Naive thymus-derived CD8-positive, alpha-beta T cell (primary cell): ENCODE measurements at regions not wholly inside any gene's neighbourhood (a gene's known extent, or its start where the extent isn't known, plus 50 kb on each side); places are given as distances from the start of the nearest gene placed in this dataset.

ENCODE experiments used
- ATAC-seq, 2 donors: fragments of 150-1000 bp; cut with Tn5 transposase in 1 of 2; sonication (Bioruptor Pico), chemical (Tn5 transposase) in 1 of 2; 1 replicate in 1 of 2; 2 replicates in 1 of 2; pipeline ENCODE4 v1.10.0; 2021; ENCODE audit warnings: mild to moderate bottlenecking in 2 of 2, moderate library complexity in 2 of 2
- POLR2A ChIA-PET: fragments of 350-600 bp; sonication (Branson Sonifier 250); formaldehyde crosslinking; loops from one replicate; lab custom pipeline; 2021; ENCODE audit warnings: antibody characterized with exemption; lab: Charles Lee
- DNase-seq, 10 donors: peaks; one replicate each; pipeline versions ENCODE4 v3.0.0 to v3.0.0-alpha.2; 2020 to 2022
- H3K27ac Mint-ChIP-seq, 10 donors: one replicate each; pipeline ENCODE4 v1.8.0; 2020 to 2022; ENCODE audit warnings: mild to moderate bottlenecking in 10 of 10, mixed read lengths in 10 of 10, moderate library complexity in 4 of 10, inconsistent platforms in 1 of 10
- H3K27me3 Mint-ChIP-seq, 5 donors: one replicate each; pipeline ENCODE4 v1.8.0; 2021 to 2022; ENCODE audit warnings: mixed read lengths in 5 of 5
- H3K36me3 Mint-ChIP-seq, 3 donors: one replicate each; pipeline ENCODE4 v1.8.0; 2020 to 2022; ENCODE audit warnings: mixed read lengths in 3 of 3, mild to moderate bottlenecking in 2 of 3, inconsistent platforms in 1 of 3
- H3K4me1 Mint-ChIP-seq, 4 donors: one replicate each; pipeline ENCODE4 v1.8.0; 2021 to 2022; ENCODE audit warnings: mixed read lengths in 4 of 4
- H3K4me3 Mint-ChIP-seq, 10 donors: one replicate each; pipeline ENCODE4 v1.8.0; 2020 to 2022; ENCODE audit warnings: mild to moderate bottlenecking in 10 of 10, mixed read lengths in 10 of 10, moderate library complexity in 6 of 10, inconsistent platforms in 1 of 10
- H3K9me3 Mint-ChIP-seq, 9 donors: one replicate each; pipeline ENCODE4 v1.8.0; 2020 to 2022; ENCODE audit warnings: mixed read lengths in 9 of 9, mild to moderate bottlenecking in 3 of 9, inconsistent platforms in 1 of 9, moderate library complexity in 1 of 9

DNA sequence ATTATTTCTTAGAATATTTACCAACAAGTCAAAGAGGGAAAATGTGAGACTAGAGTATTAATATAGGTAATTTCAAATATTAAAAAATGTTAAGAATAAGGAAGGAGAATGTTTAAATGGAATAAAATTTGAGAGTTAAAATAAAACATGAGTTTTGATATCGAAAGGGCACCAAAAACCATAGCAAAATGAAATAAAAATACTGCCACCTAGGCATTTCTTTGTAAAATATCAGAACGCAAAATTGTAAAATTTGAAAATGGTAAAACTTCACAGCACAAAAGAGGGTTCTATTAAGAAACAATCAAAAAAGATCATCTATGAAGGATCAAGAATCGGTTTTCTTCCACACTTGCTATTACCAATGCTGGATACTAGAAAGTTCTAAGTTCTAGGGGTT lies 418.3 kb downstream of the TAF11L14 start:
- H3K36me3 Mint-ChIP-seq = no peaks in the 10 kb centered on the region
- no peaks in the 10 kb centered on the region for H3K27me3 Mint-ChIP-seq
- DNase-seq (no peak), ATAC-seq (no peak)
- no peak overlapping the region for H3K27ac Mint-ChIP-seq
- H3K4me3 Mint-ChIP-seq = no peak overlapping the region
- H3K9me3 Mint-ChIP-seq = peaks cover 2 to 15% (median 8%) of the 10 kb centered on the region in 9 donors
- no peaks in the 10 kb centered on the region for H3K4me1 Mint-ChIP-seq
- POLR2A ChIA-PET = no interaction called here

DNA sequence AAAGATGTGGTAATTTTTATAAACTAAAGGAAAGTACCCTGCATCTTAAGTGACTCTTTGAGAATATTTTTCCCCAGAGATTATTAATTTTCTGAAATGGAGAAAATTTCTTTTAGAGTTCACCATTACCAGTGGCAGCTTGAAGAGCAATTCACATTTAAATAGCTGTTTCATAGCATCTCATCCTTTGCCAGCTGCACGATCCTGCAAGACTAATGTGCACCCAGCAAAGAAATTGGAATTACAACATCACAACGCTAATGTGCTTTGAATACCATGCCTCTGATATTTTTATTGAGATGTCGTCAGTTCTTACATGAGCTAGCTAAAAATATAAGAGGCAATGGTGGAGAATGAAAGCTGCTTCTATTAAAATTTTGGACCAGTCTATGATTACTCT lies 423.5 kb downstream of the TAF11L14 start:
- no peak for ATAC-seq
- POLR2A ChIA-PET = no interaction called here
- no peaks in the 10 kb centered on the region for H3K4me1 Mint-ChIP-seq
- H3K9me3 Mint-ChIP-seq = peaks cover 0 to 18% (median 6%) of the 10 kb centered on the region in 9 donors
- no peaks in the 10 kb centered on the region for H3K27me3 Mint-ChIP-seq
- H3K4me3 Mint-ChIP-seq = no peak overlapping the region
- DNase-seq = no peak
- no peak overlapping the region for H3K27ac Mint-ChIP-seq
- no peaks in the 10 kb centered on the region for H3K36me3 Mint-ChIP-seq

DNA sequence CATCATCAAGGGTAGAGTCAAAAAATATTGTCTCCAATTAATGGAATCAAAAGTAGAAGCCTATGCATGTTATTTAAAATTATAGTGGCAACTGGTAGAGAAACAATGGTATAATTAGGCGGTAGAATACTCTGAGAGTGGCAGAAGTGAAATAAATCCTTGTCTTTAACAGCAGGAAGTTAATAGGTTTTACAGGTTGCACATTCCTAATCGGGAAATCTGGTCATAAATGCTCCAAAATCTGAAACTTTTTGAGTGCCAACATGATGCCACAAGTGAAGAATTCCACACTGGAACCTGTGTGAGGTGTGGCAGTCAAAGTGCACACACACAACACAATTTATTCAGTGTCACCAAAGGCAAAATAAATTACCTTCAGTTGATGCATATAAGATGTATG lies 433.4 kb downstream of the TAF11L14 start:
- Mint-ChIP-seq H3K9me3 (peaks cover 0 to 11% (median 5%) of the 10 kb centered on the region in 9 donors), H3K36me3 (no peaks in the 10 kb centered on the region), H3K4me3 (no peak overlapping the region), H3K4me1 (no peaks in the 10 kb centered on the region), H3K27me3 (no peaks in the 10 kb centered on the region), H3K27ac (no peak overlapping the region)
- POLR2A ChIA-PET = no interaction called here
- ATAC-seq = no peak
- no peak for DNase-seq

DNA sequence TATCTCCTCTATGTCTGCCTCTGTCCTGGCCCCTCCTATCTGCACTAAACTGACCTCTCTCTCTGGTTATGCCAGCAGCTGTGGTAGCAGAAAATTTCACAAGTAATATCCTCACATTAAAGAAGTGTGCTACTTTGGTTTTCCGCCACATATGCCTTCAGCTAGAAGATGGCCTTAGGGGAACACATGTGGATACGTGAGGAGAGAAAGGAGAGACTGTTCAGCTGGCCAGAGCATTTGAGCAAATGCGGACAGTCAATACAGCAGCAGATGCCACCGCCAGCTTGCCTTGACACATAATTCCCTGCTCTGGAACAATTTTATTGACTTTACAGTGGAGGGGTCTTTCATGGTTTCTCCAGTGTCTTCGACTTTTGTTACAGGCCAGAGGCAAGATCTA lies 434.6 kb downstream of the TAF11L14 start:
- Mint-ChIP-seq H3K27me3 (no peaks in the 10 kb centered on the region), H3K36me3 (no peaks in the 10 kb centered on the region), H3K4me3 (no peak overlapping the region), H3K9me3 (peaks cover 0 to 10% (median 6%) of the 10 kb centered on the region in 9 donors), H3K27ac (no peak overlapping the region), H3K4me1 (no peaks in the 10 kb centered on the region)
- ATAC-seq = no peak
- no peak for DNase-seq
- POLR2A ChIA-PET = no interaction called here

DNA sequence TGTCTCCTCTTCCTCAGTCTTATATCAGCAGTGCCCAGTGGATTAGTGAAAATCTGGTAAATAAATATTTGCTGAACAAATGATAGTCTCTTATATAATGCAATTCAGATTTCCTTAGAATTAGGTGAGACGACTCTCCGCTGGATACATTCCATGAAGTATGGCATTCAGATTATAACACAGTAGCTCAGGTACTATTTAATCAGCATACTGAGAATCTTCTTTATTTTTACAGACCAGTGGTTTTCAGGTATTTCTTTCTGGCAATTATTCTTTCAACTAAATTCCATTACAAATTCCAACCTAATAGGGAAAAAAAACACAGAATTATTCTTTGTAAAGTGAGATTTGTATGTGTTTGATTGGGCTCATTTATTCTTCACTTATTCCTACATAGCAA lies 435.5 kb downstream of the TAF11L14 start:
- no peak for DNase-seq
- Mint-ChIP-seq H3K4me1 (no peaks in the 10 kb centered on the region), H3K27ac (no peak overlapping the region), H3K27me3 (no peaks in the 10 kb centered on the region), H3K36me3 (no peaks in the 10 kb centered on the region), H3K4me3 (no peak overlapping the region), H3K9me3 (peaks cover 0 to 10% (median 6%) of the 10 kb centered on the region in 9 donors)
- POLR2A ChIA-PET = no interaction called here
- no peak for ATAC-seq

DNA sequence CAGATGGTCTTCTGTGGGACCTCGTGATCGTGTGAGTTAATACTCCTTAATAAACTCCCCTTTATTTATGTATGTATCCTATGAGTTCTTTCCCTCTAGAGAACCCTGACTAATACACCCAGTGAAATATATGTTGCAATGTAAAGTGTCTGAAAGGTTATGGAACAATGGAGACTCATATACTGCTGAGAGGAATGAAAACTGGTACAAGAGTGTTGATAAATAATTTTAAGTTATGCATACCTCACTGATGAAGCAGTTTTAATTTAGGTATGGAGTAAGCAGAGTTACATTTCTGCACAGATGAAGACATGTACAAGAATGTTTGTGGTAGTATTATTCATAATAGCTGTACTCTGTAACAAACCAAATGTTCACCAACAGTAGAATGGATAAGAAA lies 438.3 kb downstream of the TAF11L14 start:
- DNase-seq = no peak
- Mint-ChIP-seq H3K27ac (no peak overlapping the region), H3K36me3 (no peaks in the 10 kb centered on the region), H3K27me3 (no peaks in the 10 kb centered on the region), H3K4me3 (no peak overlapping the region), H3K9me3 (peaks cover 0 to 17% (median 10%) of the 10 kb centered on the region in 9 donors), H3K4me1 (no peaks in the 10 kb centered on the region)
- POLR2A ChIA-PET = no interaction called here
- ATAC-seq = no peak

DNA sequence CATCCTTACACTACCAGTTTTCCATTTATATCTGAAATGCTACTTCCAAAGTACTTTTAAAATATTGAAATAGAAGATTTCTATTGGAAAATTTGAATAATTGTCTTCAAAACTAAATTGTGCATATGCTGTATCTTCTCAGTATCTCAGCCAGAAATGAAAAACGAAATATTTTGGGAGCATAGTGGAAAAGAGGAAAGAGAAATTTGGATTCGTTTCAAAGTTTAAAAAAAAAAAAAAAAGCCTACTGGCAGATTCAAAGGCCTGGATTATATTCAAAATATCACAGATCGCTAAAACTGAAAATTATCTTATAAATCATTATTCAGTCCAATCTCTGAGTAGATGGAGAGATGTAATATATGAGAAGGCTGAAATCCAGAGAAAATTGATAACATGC lies 440.7 kb downstream of the TAF11L14 start:
- DNase-seq (no peak), ATAC-seq (no peak)
- Mint-ChIP-seq H3K4me3 (no peak overlapping the region), H3K27me3 (no peaks in the 10 kb centered on the region), H3K9me3 (peaks cover 2 to 17% (median 9%) of the 10 kb centered on the region in 9 donors), H3K27ac (no peak overlapping the region), H3K36me3 (no peaks in the 10 kb centered on the region), H3K4me1 (no peaks in the 10 kb centered on the region)
- POLR2A ChIA-PET = no interaction called here

DNA sequence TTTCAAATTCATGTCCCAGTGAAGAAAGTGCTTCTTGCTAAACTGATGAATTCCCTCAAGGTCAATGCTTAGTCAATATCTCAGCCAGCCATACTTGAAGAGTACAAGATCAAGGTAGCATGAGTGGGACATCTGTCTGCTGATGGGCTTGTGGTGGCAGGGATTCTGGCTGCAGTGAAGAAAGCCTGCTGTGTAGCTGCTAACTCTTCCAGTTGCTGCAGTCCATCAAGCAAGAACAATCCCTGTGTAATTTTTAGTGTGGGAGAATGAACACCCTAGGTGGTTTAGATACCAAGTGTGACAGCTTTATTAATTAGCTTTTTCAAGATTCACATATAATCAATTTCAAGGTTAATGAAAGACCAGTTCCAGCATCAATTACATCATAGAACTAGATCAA lies 443.9 kb downstream of the TAF11L14 start:
- H3K9me3 Mint-ChIP-seq = peaks cover 0 to 17% (median 7%) of the 10 kb centered on the region in 9 donors
- H3K4me3 Mint-ChIP-seq = no peak overlapping the region
- H3K27me3 Mint-ChIP-seq = no peaks in the 10 kb centered on the region
- no peak overlapping the region for H3K27ac Mint-ChIP-seq
- DNase-seq = no peak
- no peak for ATAC-seq
- H3K4me1 Mint-ChIP-seq = no peaks in the 10 kb centered on the region
- POLR2A ChIA-PET = no interaction called here
- H3K36me3 Mint-ChIP-seq = no peaks in the 10 kb centered on the region

DNA sequence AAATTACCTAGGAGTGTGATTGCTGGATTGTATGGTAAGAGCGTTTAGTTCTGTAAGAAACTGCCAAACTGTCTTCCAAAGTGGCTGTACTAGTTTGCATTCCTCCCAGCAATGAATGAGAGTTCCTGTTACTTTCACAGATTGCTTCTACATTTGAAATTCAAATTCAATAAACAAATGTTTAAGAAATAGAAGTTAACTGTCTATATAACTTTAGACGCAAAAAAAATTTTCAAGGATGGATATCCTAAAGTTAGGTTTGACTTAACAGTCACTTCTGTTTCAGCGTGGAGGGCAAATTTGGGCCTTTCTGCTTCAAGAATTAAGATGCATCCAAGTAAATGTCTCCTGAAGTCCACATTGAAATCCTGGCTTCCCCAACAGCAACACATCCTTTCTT lies 445.6 kb downstream of the TAF11L14 start:
- Mint-ChIP-seq H3K4me3 (no peak overlapping the region), H3K27ac (no peak overlapping the region), H3K4me1 (no peaks in the 10 kb centered on the region), H3K36me3 (no peaks in the 10 kb centered on the region), H3K9me3 (peaks cover 2 to 27% (median 8%) of the 10 kb centered on the region in 9 donors), H3K27me3 (no peaks in the 10 kb centered on the region)
- ATAC-seq (no peak), DNase-seq (no peak)
- POLR2A ChIA-PET = no interaction called here

DNA sequence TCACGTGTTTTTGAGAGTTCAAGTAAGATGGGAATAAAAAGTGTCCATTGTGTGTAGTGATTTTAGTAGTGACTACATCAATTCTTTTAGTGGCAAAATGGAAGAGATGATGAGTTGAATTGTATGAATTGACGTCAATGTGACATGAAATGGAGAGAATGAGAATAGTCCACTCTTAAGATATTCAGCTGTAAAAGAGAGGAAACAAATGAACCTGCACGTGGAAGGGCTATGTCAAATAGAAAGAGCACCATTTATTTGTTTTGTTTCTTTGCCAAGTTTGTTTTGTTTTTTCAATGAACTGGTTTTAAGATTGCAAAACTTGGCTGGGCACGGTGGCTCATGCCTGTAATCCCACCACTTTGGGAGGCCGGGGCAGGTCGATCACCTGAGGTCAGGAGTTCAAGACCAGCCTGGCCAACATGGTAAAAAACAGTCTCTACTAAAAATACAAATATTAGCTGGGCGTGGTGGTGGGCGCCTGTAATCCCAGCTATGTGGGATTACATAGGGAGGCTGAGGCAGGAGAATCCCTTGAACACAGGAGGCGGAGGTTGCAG lies 453.8 kb downstream of the TAF11L14 start:
- POLR2A ChIA-PET = no interaction called here
- no peak for ATAC-seq
- DNase-seq = no peak
- Mint-ChIP-seq H3K9me3 (peaks cover 4 to 37% (median 8%) of the 10 kb centered on the region in 9 donors), H3K36me3 (no peaks in the 10 kb centered on the region), H3K27ac (no peak overlapping the region), H3K4me3 (no peak overlapping the region), H3K27me3 (no peaks in the 10 kb centered on the region), H3K4me1 (no peaks in the 10 kb centered on the region)

DNA sequence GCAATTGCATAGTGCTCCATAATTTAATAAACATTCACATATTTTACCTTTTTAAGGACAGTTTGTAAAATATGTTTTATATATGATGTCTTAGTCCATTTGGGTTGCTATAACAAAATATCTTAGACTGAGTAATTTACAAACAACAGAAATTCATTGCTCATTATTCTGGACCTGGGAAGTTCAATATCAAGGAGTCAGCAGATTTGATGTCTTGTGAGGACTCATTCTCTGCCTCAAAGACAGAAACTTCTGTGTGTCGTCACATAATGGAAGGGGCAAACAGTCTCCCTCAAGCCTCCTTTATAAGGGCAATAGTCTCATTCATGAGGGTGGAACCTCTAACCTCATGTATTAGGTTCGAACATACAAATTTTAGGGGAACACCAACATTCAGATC lies 455.9 kb downstream of the TAF11L14 start:
- no peak overlapping the region for H3K4me3 Mint-ChIP-seq
- POLR2A ChIA-PET = no interaction called here
- no peaks in the 10 kb centered on the region for H3K4me1 Mint-ChIP-seq
- no peak for ATAC-seq
- H3K36me3 Mint-ChIP-seq = no peaks in the 10 kb centered on the region
- H3K9me3 Mint-ChIP-seq = peaks cover 4 to 28% (median 14%) of the 10 kb centered on the region in 9 donors
- H3K27ac Mint-ChIP-seq = no peak overlapping the region
- no peaks in the 10 kb centered on the region for H3K27me3 Mint-ChIP-seq
- no peak for DNase-seq

DNA sequence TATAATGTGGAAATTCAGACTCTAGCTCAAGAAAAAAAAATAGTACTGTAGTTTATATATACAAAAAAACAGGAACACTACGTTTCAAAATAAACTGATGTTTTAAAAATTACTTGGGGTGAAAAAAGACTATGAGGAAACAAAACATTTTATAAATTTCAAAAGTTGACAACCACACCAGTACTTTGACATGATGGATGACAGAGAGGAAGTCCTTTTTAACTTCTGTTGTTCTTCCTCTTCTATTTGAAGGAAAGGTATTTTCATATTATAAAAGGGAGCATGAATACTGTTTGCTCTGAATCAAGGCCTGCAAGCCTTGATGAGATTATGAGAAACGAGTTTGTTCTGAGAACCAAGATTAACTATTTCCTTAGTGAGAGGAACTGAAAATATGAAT lies 456.9 kb downstream of the TAF11L14 start:
- H3K4me1 Mint-ChIP-seq = no peaks in the 10 kb centered on the region

DNA sequence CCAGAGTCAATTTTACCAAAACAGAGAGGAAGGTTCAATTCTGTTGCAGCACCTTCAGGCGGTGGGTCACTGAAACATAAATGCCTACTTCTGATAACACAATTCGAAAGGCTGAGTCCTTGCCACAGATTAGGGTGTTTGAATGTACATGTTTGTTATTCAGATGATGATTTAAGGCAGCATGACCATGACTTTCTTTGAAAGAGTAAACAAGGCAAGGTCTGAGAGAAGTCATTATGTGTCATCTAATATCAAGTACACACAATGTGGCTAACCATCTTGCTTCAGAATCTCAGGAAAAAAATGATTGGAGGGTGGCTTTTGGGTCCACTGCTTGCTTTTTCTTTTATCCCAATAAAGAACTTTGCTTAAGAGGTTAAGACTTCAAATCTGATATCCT lies 457.5 kb downstream of the TAF11L14 start:
- Mint-ChIP-seq H3K36me3 (no peaks in the 10 kb centered on the region), H3K4me3 (no peak overlapping the region), H3K27ac (no peak overlapping the region), H3K4me1 (no peaks in the 10 kb centered on the region), H3K9me3 (peaks cover 4 to 26% (median 10%) of the 10 kb centered on the region in 9 donors), H3K27me3 (no peaks in the 10 kb centered on the region)
- ATAC-seq = no peak
- POLR2A ChIA-PET = no interaction called here
- DNase-seq = no peak

More for the DNA sequence above, 456.9 kb downstream of the TAF11L14 start:
- ATAC-seq = no peak
- no peak for DNase-seq
- H3K9me3 Mint-ChIP-seq = peaks cover 4 to 28% (median 11%) of the 10 kb centered on the region in 9 donors
- no peak overlapping the region for H3K4me3 Mint-ChIP-seq
- no peak overlapping the region for H3K27ac Mint-ChIP-seq
- POLR2A ChIA-PET = no interaction called here
- H3K36me3 Mint-ChIP-seq = no peaks in the 10 kb centered on the region
- H3K27me3 Mint-ChIP-seq = no peaks in the 10 kb centered on the region

DNA sequence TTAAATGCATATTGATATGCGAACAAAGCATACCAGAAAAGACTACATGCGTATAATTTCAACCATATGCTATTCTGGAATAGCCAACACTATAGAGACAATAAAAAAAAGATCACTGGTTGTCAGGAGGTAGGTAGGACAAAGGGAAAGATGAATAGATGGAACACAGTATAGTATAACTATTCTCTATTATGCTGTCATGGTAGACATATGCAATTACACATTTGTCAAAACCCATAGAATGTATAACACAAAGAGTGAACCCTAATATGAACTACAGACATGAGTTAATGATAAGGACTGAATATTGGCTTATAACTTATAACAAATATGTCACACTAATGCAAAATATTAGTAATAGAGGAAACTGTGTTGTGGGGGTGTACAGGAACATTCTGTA lies 460.8 kb downstream of the TAF11L14 start:
- POLR2A ChIA-PET = no interaction called here
- ATAC-seq (no peak), DNase-seq (no peak)
- no peaks in the 10 kb centered on the region for H3K27me3 Mint-ChIP-seq
- H3K4me3 Mint-ChIP-seq = no peak overlapping the region
- no peak overlapping the region for H3K27ac Mint-ChIP-seq
- no peaks in the 10 kb centered on the region for H3K4me1 Mint-ChIP-seq
- H3K9me3 Mint-ChIP-seq = peaks cover 0 to 14% (median 4%) of the 10 kb centered on the region in 9 donors
- no peaks in the 10 kb centered on the region for H3K36me3 Mint-ChIP-seq
